H1 (cell line): ENCODE measurements at regions not wholly inside any gene's neighbourhood (a gene's known extent, or its start where the extent isn't known, plus 50 kb on each side); places are given as distances from the start of the nearest gene placed in this dataset.

Experiments
- CTCF ChIA-PET: fragments of 300-600 bp; sonication (Branson Sonifier 250); formaldehyde crosslinking; loops from one replicate; lab custom pipeline; 2021; ENCODE audit not compliant: partially characterized antibody; lab: Charles Lee
- POLR2A ChIA-PET: fragments of 300-600 bp; sonication (Branson Sonifier 250); formaldehyde crosslinking; loops from one replicate; lab custom pipeline; 2021; ENCODE audit warnings: inconsistent platforms; ENCODE audit not compliant: partially characterized antibody; lab: Charles Lee
- DNase-seq, 2 experiments: peaks; one replicate each; pipeline versions ENCODE4 v3.0.0 to v3.0.0-alpha.2; 2010 to 2022; ENCODE audit warnings: low spot score in 2 of 2, low read depth in 1 of 2, mixed read lengths in 1 of 2
- FAIRE-seq: peaks from 2 replicates; lab custom pipeline; 2011; peaks lifted over from hg19 to GRCh38; lab: Jason Lieb, UNC
- H2AFZ ChIP-seq: 2 replicates; pipeline ENCODE4 v1.8.1; 2012; ENCODE audit warnings: low read length, inconsistent platforms
- H2AK5ac ChIP-seq: 2 replicates; pipeline ENCODE4 v1.6.1; 2013; ENCODE audit warnings: low read depth, low read length
- H2BK120ac ChIP-seq: replicated peaks from 2 replicates; pipeline ENCODE3; 2013; ENCODE audit warnings: low read depth, low read length, inconsistent platforms
- H2BK12ac ChIP-seq: 2 replicates; pipeline ENCODE4 v1.6.1; 2013; ENCODE audit warnings: low read depth, low read length
- H2BK15ac ChIP-seq: 2 replicates; pipeline ENCODE4 v1.6.1; 2013; ENCODE audit warnings: low read length
- H2BK20ac ChIP-seq: 2 replicates; pipeline ENCODE4 v1.6.1; 2013; ENCODE audit warnings: low read length
- H2BK5ac ChIP-seq: 2 replicates; pipeline ENCODE4 v1.6.1; 2013; ENCODE audit warnings: low read depth, low read length
- H3K14ac ChIP-seq: 2 replicates; pipeline ENCODE4 v1.6.1; 2013; ENCODE audit warnings: inconsistent platforms; ENCODE audit not compliant: insufficient read length
- H3K18ac ChIP-seq: 2 replicates; pipeline ENCODE4 v1.6.1; 2013; ENCODE audit warnings: low read length; ENCODE audit errors: extremely low read depth
- H3K23ac ChIP-seq: 2 replicates; pipeline ENCODE4 v1.6.1; 2013; ENCODE audit warnings: inconsistent platforms; ENCODE audit not compliant: insufficient read length
- H3K23me2 ChIP-seq: 2 replicates; pipeline ENCODE4 v1.6.1; 2013; ENCODE audit warnings: low read depth, low read length
- H3K27ac ChIP-seq: 2 replicates; pipeline ENCODE4 v1.6.1; 2011; ENCODE audit warnings: low read depth, low read length, inconsistent platforms
- H3K27me3 ChIP-seq, 4 experiments: replicated peaks in 1 of 4; 1 replicate in 1 of 4; 2 replicates in 3 of 4; pipeline versions ENCODE4 v1.6.1 to v1.8.1; 2011 to 2013; ENCODE audit warnings: low read length in 3 of 4, mild to moderate bottlenecking in 3 of 4, inconsistent platforms in 2 of 4, mixed read lengths in 2 of 4, moderate library complexity in 1 of 4; ENCODE audit not compliant: control insufficient read depth in 3 of 4, insufficient read depth in 3 of 4; ENCODE audit errors: extremely low read depth in 1 of 4
- H3K36me3 ChIP-seq, 4 experiments: 2 replicates each; pipeline versions ENCODE4 v1.6.1 to v1.8.1; 2011 to 2013; ENCODE audit warnings: mild to moderate bottlenecking in 4 of 4, low read length in 3 of 4, moderate library complexity in 2 of 4, control low read depth in 1 of 4, inconsistent platforms in 1 of 4; ENCODE audit not compliant: insufficient read depth in 4 of 4, control insufficient read depth in 2 of 4
- H3K4ac ChIP-seq: replicated peaks from 2 replicates; pipeline ENCODE3; 2013; ENCODE audit warnings: low read length, low read depth, mixed read lengths, inconsistent platforms; ENCODE audit not compliant: insufficient read length
- H3K4me1 ChIP-seq, 4 experiments: replicated peaks in 1 of 4; 1 replicate in 1 of 4; 2 replicates in 3 of 4; pipeline versions ENCODE4 v1.6.1 to v1.8.1; 2011 to 2013; ENCODE audit warnings: low read length in 3 of 4, inconsistent platforms in 2 of 4, mixed read lengths in 1 of 4; ENCODE audit not compliant: insufficient read depth in 4 of 4, control insufficient read depth in 3 of 4
- H3K4me2 ChIP-seq, 2 experiments: 2 replicates each; pipeline versions ENCODE4 v1.6.1 to v1.8.1; 2011 to 2013; ENCODE audit warnings: low read depth in 2 of 2, low read length in 2 of 2, control low read depth in 1 of 2, inconsistent platforms in 1 of 2, mild to moderate bottlenecking in 1 of 2; ENCODE audit not compliant: insufficient read depth in 1 of 2
- H3K4me3 ChIP-seq, 4 experiments: fragments of 200-600, 300-600 bp in 1 of 4; sonication (generic), shearing (Covaris generic), sonication (Bioruptor Twin) in 1 of 4; 2 replicates each; pipeline versions ENCODE4 v1.5.1 to v1.8.1; 2011 to 2016; ENCODE audit warnings: low read length in 4 of 4, low read depth in 3 of 4, control low read depth in 2 of 4, inconsistent platforms in 2 of 4, mild to moderate bottlenecking in 2 of 4, mixed read lengths in 1 of 4, moderate library complexity in 1 of 4; ENCODE audit not compliant: insufficient read depth in 2 of 4; ENCODE audit errors: extremely low read depth in 1 of 4
- H3K56ac ChIP-seq: replicated peaks from 2 replicates; pipeline ENCODE3; 2013; ENCODE audit warnings: low read depth, mild to moderate bottlenecking, mixed read lengths, low read length, inconsistent platforms; ENCODE audit not compliant: insufficient read length
- H3K79me1 ChIP-seq: 2 replicates; pipeline ENCODE4 v1.6.1; 2013; ENCODE audit warnings: low read depth, low read length, control low read depth
- H3K79me2 ChIP-seq, 2 experiments: 2 replicates each; pipeline versions ENCODE4 v1.6.1 to v1.8.1; 2012 to 2013; ENCODE audit warnings: low read length in 2 of 2, mild to moderate bottlenecking in 2 of 2, inconsistent platforms in 1 of 2; ENCODE audit not compliant: insufficient read depth in 2 of 2, control insufficient read depth in 1 of 2
- H3K9ac ChIP-seq, 4 experiments: replicated peaks in 1 of 4; 1 replicate in 1 of 4; 2 replicates in 3 of 4; pipeline versions ENCODE4 v1.6.1 to v1.8.1; 2011 to 2013; ENCODE audit warnings: low read depth in 3 of 4, low read length in 3 of 4, control low read depth in 2 of 4, mild to moderate bottlenecking in 2 of 4, moderate library complexity in 2 of 4, inconsistent platforms in 1 of 4; ENCODE audit errors: extremely low read depth in 1 of 4
- H3K9me3 ChIP-seq, 2 experiments: 2 replicates each; pipeline versions ENCODE4 v1.6.1 to v1.8.1; 2012 to 2013; ENCODE audit warnings: mild to moderate bottlenecking in 2 of 2, moderate library complexity in 2 of 2, control low read depth in 1 of 2, inconsistent platforms in 1 of 2, low read depth in 1 of 2, low read length in 1 of 2, mixed read lengths in 1 of 2; ENCODE audit not compliant: insufficient read depth in 2 of 2
- H4K20me1 ChIP-seq, 2 experiments: replicated peaks in 1 of 2; 2 replicates each; pipeline versions ENCODE3 to v1.8.1; 2011 to 2013; ENCODE audit warnings: inconsistent platforms in 2 of 2, low read length in 2 of 2, mild to moderate bottlenecking in 1 of 2; ENCODE audit not compliant: insufficient read depth in 2 of 2, control insufficient read depth in 1 of 2
- H4K5ac ChIP-seq: 2 replicates; pipeline ENCODE4 v1.6.1; 2013; ENCODE audit warnings: low read length, low read depth, mixed read lengths, inconsistent platforms; ENCODE audit not compliant: insufficient read length
- H4K8ac ChIP-seq: 2 replicates; pipeline ENCODE4 v1.8.0; 2013; ENCODE audit warnings: mild to moderate bottlenecking, moderate library complexity, low read length, inconsistent platforms; ENCODE audit not compliant: insufficient read depth; ENCODE audit errors: extremely low read depth
- H4K91ac ChIP-seq: replicated peaks from 2 replicates; pipeline ENCODE3; 2013; ENCODE audit warnings: low read length, mixed read lengths, inconsistent platforms; ENCODE audit not compliant: insufficient read length
- CREB1 ChIP-seq: IDR thresholded peaks from 2 replicates; pipeline ENCODE4 v1.6.1; 2012; ENCODE audit warnings: inconsistent platforms
- EZH2 ChIP-seq: fragments of 200-600 bp; sonication (generic); IDR thresholded peaks from 2 replicates; pipeline ENCODE4 v1.7.1; 2012; ENCODE audit warnings: low read depth, mild to moderate bottlenecking, moderate library complexity, low read length, inconsistent platforms; ENCODE audit not compliant: severe bottlenecking
- GTF2F1 ChIP-seq: IDR thresholded peaks from 2 replicates; pipeline ENCODE4 v1.6.1; 2012; ENCODE audit warnings: low read depth, low read length, improper control_type of control experiment, borderline replicate concordance
- MAFK ChIP-seq: IDR thresholded peaks from 2 replicates; pipeline ENCODE4 v1.6.1; 2012; ENCODE audit warnings: low read depth, mild to moderate bottlenecking, improper control_type of control experiment, low read length
- RNF2 ChIP-seq: fragments of 200-900, 300-1000 bp; sonication (generic); IDR thresholded peaks from 2 replicates; pipeline ENCODE4 v1.7.1; 2016; ENCODE audit warnings: borderline replicate concordance, low read depth, mild to moderate bottlenecking, antibody characterized with exemption, low read length; ENCODE audit not compliant: poor library complexity, severe bottlenecking; ENCODE audit errors: missing control alignments
- TAF7 ChIP-seq: optimal IDR thresholded peaks from 2 replicates; pipeline ENCODE3; 2011; ENCODE audit warnings: low read depth, mild to moderate bottlenecking, inconsistent platforms, low read length, moderate library complexity, borderline replicate concordance
- YY1 ChIP-seq: IDR thresholded peaks from 2 replicates; pipeline ENCODE4 v1.6.1; 2011; ENCODE audit warnings: low read depth, mild to moderate bottlenecking, low read length
- WGBS, 2 experiments: shearing (Covaris generic) in 1 of 2; methylation state at CpG; one replicate each; pipeline versions ENCODE4 v1.1.6 to v1.1.7; 2013 to 2015; ENCODE audit warnings: low lambda C conversion rate in 2 of 2, mixed read lengths in 2 of 2, inconsistent platforms in 1 of 2, low coverage in 1 of 2, missing lambda C conversion rate in 1 of 2; ENCODE audit not compliant: insufficient replicate concordance in 2 of 2, insufficient coverage in 1 of 2, insufficient read length in 1 of 2; ENCODE audit errors: extremely low coverage in 1 of 2, missing lambda C conversion rate in 1 of 2; 5-methylcytosine and 5-hydroxymethylcytosine counted together
- TF ChIP-seq, protein P1 (sequence below): IDR thresholded peaks from 2 replicates; pipeline ENCODE4 v1.6.1; 2012; ENCODE audit warnings: low read length, inconsistent platforms
- TF ChIP-seq, protein P2 (sequence below), 3 experiments: IDR thresholded peaks; 1 replicate in 2 of 3; 2 replicates in 1 of 3; pipeline versions ENCODE4 v1.5.1 to v1.6.1; 2011; ENCODE audit warnings: low read length in 3 of 3, mild to moderate bottlenecking in 3 of 3, inconsistent platforms in 2 of 3, low read depth in 1 of 3, moderate library complexity in 1 of 3; ENCODE audit not compliant: insufficient read depth in 1 of 3; ENCODE audit errors: control extremely low read depth in 1 of 3

DNA sequence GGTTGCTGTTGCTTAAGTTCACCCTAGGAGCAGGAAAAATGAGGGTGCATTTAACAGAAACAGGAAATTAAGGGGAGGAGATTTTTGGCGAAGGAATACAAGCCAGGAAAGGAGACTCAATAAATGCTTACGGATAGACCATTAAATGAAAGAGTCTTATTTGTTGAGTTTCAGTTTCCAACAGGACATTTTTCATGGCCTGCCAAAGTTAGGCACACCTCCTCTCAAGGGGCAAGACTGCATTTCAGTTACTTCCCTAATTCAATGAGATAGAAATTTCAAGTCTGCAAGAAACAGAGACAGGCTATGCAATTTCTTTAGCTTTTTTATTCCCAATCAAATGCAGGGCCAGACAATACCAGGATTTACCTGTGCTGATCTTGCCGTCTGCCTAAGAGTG lies 394.7 kb upstream of the KLHL29 start:
- no peak overlapping the region for H2AK5ac ChIP-seq
- no peak overlapping the region for H2BK20ac ChIP-seq
- H2BK120ac ChIP-seq, result no peak overlapping the region
- no peak overlapping the region for H3K56ac ChIP-seq
- no peak overlapping the region for H4K91ac ChIP-seq
- H3K18ac ChIP-seq, result no peak overlapping the region
- no peak overlapping the region for H3K14ac ChIP-seq
- H3K4me1 ChIP-seq, result no peaks in the 10 kb centered on the region
- no peaks in the 10 kb centered on the region for H3K79me1 ChIP-seq
- H2BK5ac ChIP-seq, result no peak overlapping the region
- no peak overlapping the region for H3K23ac ChIP-seq
- WGBS, 2 experiments, result 93% methylated on average over 3 of the region's 3 CpGs; no CpG with 5 or more reads in 1 of the 2 experiments
- no peak overlapping the region for H4K5ac ChIP-seq
- ChIA-PET POLR2A (no interaction called here), CTCF (interaction anchor here (1.0 kb wide), 1 partner anchor 12 kb away, joined by 3 read pairs; no protein-coding TSS in a partner anchor)
- no peaks in the 10 kb centered on the region for H4K20me1 ChIP-seq
- no peaks in the 10 kb centered on the region for H3K23me2 ChIP-seq
- no peak overlapping the region for H3K4me3 ChIP-seq
- H3K36me3 ChIP-seq, result no peaks in the 10 kb centered on the region
- no peaks in the 10 kb centered on the region for H3K9me3 ChIP-seq
- no peak for TF ChIP-seq YY1
- TF ChIP-seq, protein P1, sequence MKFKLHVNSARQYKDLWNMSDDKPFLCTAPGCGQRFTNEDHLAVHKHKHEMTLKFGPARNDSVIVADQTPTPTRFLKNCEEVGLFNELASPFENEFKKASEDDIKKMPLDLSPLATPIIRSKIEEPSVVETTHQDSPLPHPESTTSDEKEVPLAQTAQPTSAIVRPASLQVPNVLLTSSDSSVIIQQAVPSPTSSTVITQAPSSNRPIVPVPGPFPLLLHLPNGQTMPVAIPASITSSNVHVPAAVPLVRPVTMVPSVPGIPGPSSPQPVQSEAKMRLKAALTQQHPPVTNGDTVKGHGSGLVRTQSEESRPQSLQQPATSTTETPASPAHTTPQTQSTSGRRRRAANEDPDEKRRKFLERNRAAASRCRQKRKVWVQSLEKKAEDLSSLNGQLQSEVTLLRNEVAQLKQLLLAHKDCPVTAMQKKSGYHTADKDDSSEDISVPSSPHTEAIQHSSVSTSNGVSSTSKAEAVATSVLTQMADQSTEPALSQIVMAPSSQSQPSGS, result no peak
- no peak for TF ChIP-seq GTF2F1
- no peak for TF ChIP-seq MAFK
- no peak for TF ChIP-seq RNF2
- TF ChIP-seq CREB1, result no peak
- TF ChIP-seq, protein P2, sequence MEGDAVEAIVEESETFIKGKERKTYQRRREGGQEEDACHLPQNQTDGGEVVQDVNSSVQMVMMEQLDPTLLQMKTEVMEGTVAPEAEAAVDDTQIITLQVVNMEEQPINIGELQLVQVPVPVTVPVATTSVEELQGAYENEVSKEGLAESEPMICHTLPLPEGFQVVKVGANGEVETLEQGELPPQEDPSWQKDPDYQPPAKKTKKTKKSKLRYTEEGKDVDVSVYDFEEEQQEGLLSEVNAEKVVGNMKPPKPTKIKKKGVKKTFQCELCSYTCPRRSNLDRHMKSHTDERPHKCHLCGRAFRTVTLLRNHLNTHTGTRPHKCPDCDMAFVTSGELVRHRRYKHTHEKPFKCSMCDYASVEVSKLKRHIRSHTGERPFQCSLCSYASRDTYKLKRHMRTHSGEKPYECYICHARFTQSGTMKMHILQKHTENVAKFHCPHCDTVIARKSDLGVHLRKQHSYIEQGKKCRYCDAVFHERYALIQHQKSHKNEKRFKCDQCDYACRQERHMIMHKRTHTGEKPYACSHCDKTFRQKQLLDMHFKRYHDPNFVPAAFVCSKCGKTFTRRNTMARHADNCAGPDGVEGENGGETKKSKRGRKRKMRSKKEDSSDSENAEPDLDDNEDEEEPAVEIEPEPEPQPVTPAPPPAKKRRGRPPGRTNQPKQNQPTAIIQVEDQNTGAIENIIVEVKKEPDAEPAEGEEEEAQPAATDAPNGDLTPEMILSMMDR (IDR thresholded peaks at IDR 0.05; ENCODE audit: control extremely low read depth in 1 of 3, insufficient read depth in 1 of 3, low read depth in 1 of 3, low read length in 3 of 3), result no peak
- TF ChIP-seq EZH2, result no peak
- no peak for TF ChIP-seq TAF7
- FAIRE-seq (no peak), DNase-seq (no peak)
- no peak overlapping the region for H2BK12ac ChIP-seq
- no peak overlapping the region for H3K27ac ChIP-seq
- 0 out of 2 replicates have a peak overlapping the region, but pooled peaks have one; percentile 19 for H2AFZ ChIP-seq
- no peak overlapping the region for H3K4ac ChIP-seq
- H3K79me2 ChIP-seq, result no peaks in the 10 kb centered on the region
- no peak overlapping the region for H3K4me2 ChIP-seq
- H3K9ac ChIP-seq, result no peak overlapping the region
- H4K8ac ChIP-seq, result no peak overlapping the region
- no peaks in the 10 kb centered on the region for H3K27me3 ChIP-seq
- H2BK15ac ChIP-seq, result no peak overlapping the region
